Muscle layer of colon (tissue), 2 donors: ENCODE measurements at regions not wholly inside any gene's neighbourhood (a gene's known extent, or its start where the extent isn't known, plus 50 kb on each side); places are given as distances from the start of the nearest gene placed in this dataset.

ENCODE experiments used
- H3K27ac ChIP-seq: one replicate; pipeline ENCODE4 v1.7.0; 2013; ENCODE audit warnings: low read depth, mild to moderate bottlenecking, low read length, moderate library complexity
- H3K27me3 ChIP-seq, 2 donors: one replicate each; pipeline ENCODE4 v1.7.0; 2013; ENCODE audit warnings: low read length in 2 of 2, mild to moderate bottlenecking in 2 of 2; ENCODE audit not compliant: insufficient read depth in 2 of 2, control insufficient read depth in 1 of 2
- H3K36me3 ChIP-seq: one replicate; pipeline ENCODE4 v1.7.0; 2013; ENCODE audit warnings: mild to moderate bottlenecking, low read length; ENCODE audit not compliant: insufficient read depth
- H3K4me1 ChIP-seq: one replicate; pipeline ENCODE4 v1.7.0; 2013; ENCODE audit warnings: mild to moderate bottlenecking, low read length; ENCODE audit not compliant: insufficient read depth
- H3K4me3 ChIP-seq, 2 donors: one replicate each; pipeline ENCODE4 v1.7.0; 2013; ENCODE audit warnings: low read length in 2 of 2, low read depth in 1 of 2, mild to moderate bottlenecking in 1 of 2, moderate library complexity in 1 of 2
- H3K9ac ChIP-seq: one replicate; pipeline ENCODE4 v1.7.0; 2013; ENCODE audit warnings: low read length
- H3K9me3 ChIP-seq: one replicate; pipeline ENCODE4 v1.7.0; 2013; ENCODE audit warnings: mild to moderate bottlenecking, low read length
- donor health status: abdominal sarcoma.
- donor health status: Adenocarcinoma of cecum.

GRCh38 chr14:104361921-104362681 lies 217.5 kb upstream of the C14orf180 start:
- Histone ChIP-seq H3K27me3 (no peaks in the 10 kb centered on the region), H3K9me3 (no peaks in the 10 kb centered on the region), H3K27ac (no peak overlapping the region), H3K9ac (no peak overlapping the region), H3K4me3 (no peak overlapping the region), H3K4me1 (no peaks in the 10 kb centered on the region), H3K36me3 (no peaks in the 10 kb centered on the region)

DNA sequence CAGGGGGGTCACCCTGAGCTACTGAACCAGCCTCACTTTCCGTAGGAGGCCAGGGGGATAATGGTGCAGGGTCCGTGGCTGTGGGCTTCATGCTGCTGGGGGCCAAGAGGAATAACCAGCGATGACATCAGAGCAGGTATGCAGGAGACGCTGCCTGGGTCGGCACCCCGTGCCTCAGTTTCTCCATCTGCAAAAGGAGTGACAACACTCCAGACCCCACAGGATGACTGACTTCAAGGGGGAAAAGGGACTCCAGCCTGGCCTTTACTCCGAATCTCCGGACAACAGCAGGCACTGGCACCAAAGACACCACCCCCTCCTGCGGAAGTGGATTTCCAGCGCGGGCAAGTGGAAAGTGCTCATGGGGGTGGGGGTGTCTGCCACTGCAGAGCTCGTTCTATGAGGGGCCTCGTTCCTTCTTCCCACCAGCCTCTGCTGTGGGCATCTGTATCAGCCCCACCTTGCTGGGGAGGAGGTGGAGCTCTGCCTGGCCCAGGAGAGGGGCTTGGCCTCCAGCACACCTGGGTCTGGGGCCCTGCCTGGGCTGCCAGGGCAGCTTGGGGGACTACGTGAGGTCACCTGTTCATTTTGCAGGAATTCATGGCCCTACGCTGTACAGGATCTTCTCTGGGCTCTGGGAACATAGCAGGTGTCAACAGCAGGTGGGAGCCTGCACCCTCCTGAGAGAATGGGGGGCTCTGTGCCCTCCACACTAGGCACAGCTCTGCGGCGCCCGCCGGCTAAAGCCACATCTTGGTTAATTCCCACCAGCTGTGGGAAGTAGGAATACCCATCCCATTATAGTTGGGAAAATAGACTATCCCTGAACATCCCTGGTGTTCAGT lies 216.6 kb upstream of the C14orf180 start:
- Histone ChIP-seq H3K4me1 (no peaks in the 10 kb centered on the region), H3K36me3 (no peaks in the 10 kb centered on the region), H3K4me3 (no peak overlapping the region), H3K9ac (no peak overlapping the region), H3K27ac (no peak overlapping the region), H3K27me3 (no peaks in the 10 kb centered on the region), H3K9me3 (no peaks in the 10 kb centered on the region)

DNA sequence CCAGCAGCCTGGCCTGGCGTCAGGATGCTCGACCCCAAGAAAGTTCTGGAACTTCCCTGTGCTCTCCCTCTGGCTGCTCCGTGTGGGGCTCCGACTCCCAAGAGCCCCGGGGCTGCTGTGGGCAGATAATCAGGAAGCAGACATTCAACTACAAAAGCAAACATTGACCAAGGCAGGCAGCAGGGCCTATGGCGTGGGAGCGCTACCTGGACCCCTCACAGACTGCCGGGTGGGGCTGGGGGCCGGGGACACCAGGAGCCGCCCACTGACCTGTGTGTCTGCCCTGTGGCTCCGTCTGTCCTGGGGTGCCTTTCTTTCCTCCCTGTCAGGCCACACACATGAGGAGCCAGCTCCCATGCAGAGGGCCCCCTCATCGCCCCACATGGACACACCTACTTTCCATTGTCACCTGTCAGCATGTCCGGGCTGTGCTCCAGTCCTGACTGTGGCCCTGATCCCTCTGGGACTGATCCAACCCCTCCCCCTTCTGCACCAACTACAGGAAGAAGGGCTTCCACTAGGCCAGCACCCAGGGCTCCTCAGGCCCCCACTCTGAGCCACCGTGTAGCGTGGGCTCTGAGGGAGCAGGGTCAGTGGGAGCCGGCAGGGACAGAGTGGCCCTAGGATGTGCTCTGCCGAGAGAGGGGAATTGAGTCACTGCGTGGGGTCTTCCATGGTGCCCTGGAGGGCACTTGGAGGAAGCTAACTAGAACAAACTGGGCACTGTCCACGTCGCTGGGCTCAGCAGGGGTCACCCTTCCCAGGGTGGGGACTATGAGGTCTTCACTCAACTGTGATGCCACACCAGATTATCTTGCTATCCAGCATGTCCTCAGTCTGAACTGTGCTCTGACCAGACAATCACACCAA lies 215.4 kb upstream of the C14orf180 start:
- Histone ChIP-seq H3K9me3 (no peaks in the 10 kb centered on the region), H3K36me3 (no peaks in the 10 kb centered on the region), H3K4me1 (no peaks in the 10 kb centered on the region), H3K27me3 (no peaks in the 10 kb centered on the region), H3K4me3 (no peak overlapping the region), H3K27ac (no peak overlapping the region), H3K9ac (no peak overlapping the region)

DNA sequence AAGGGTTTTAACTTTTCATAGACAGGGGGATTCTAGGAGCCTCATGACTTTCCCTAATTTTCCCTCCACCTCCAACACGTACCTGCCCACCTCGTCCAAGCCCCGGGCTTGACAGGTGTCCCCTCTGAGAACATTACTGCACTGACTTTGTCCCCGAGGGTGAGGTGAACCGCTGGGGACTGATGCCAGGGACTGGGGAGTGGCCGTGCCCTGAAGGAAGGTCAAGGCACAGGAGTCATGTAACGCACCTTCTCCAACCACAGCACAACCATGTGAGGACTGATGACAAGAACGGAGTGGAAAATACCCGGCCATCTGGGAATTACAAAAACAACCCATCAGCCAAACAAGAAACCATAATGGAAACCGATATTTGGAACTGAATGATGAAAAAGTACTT lies 214.7 kb upstream of the C14orf180 start:
- H3K36me3 ChIP-seq = no peaks in the 10 kb centered on the region
- H3K4me1 ChIP-seq = no peaks in the 10 kb centered on the region
- no peaks in the 10 kb centered on the region for H3K9me3 ChIP-seq
- H3K4me3 ChIP-seq = no peak overlapping the region
- H3K9ac ChIP-seq = no peak overlapping the region
- no peaks in the 10 kb centered on the region for H3K27me3 ChIP-seq
- no peak overlapping the region for H3K27ac ChIP-seq

- Histone ChIP-seq H3K4me3 (no peak overlapping the region), H3K9ac (no peak overlapping the region), H3K36me3 (no peaks in the 10 kb centered on the region), H3K27me3 (no peaks in the 10 kb centered on the region), H3K4me1 (no peaks in the 10 kb centered on the region), H3K9me3 (no peaks in the 10 kb centered on the region), H3K27ac (no peak overlapping the region)
Observed at GRCh38 chr14:104366931-104367865, 212.4 kb upstream of the C14orf180 start.

DNA sequence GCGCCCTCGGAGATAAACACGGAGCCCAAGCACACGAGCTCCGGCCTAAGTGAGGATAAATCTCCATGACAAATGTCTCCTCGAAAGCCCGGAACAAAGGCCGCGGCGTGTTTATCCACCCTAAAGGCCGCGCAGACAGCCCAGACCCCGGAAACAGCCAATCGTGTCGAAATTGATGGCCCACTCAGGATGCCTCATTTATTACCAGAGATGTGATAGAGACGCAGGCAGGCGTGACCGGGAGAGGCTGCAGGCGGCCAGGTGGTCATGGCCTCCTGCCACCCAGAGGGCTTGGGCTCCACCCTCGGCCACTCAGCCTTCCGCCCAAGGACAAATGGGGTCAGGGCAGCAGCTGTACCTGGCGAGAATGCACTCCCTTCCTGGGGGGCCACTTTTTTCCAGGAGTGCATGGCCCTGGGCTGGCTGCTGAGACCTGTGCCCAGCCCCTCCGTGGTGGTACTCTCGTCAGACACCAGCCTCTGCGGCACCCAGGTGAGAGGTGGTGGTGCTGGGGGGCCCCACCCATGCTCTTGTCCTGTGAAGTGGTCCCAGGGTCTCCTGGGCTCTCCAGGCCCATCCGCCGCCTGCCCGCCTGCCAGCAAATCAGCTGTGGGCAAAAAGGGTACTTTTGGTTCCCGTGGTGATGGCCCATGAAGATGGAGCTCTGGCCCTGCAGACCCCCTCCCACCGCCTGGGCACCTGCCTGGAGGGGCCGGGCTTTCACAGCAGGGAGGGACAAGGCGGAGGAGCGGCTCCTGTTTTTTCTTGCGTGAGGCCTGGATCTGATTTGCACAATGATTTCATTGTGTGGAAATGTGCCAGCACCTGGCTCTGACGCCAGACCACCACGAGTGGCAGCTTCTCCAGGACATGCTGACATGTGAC lies 211.5 kb upstream of the C14orf180 start:
- Histone ChIP-seq H3K9ac (no peak overlapping the region), H3K36me3 (no peaks in the 10 kb centered on the region), H3K9me3 (no peaks in the 10 kb centered on the region), H3K4me1 (no peaks in the 10 kb centered on the region), H3K27me3 (no peaks in the 10 kb centered on the region), H3K4me3 (no peak overlapping the region), H3K27ac (no peak overlapping the region)

- Histone ChIP-seq H3K36me3 (no peaks in the 10 kb centered on the region), H3K27ac (no peak overlapping the region), H3K9ac (no peak overlapping the region), H3K4me1 (no peaks in the 10 kb centered on the region), H3K9me3 (no peaks in the 10 kb centered on the region), H3K27me3 (no peaks in the 10 kb centered on the region), H3K4me3 (no peak overlapping the region)
Observed at GRCh38 chr14:104368751-104369100, 210.8 kb upstream of the C14orf180 start.

- Histone ChIP-seq H3K4me1 (no peaks in the 10 kb centered on the region), H3K36me3 (no peaks in the 10 kb centered on the region), H3K27me3 (no peaks in the 10 kb centered on the region), H3K27ac (no peak overlapping the region), H3K9me3 (no peaks in the 10 kb centered on the region), H3K9ac (no peak overlapping the region), H3K4me3 (no peak overlapping the region)
Observed at GRCh38 chr14:104369208-104369607, 210.4 kb upstream of the C14orf180 start.

DNA sequence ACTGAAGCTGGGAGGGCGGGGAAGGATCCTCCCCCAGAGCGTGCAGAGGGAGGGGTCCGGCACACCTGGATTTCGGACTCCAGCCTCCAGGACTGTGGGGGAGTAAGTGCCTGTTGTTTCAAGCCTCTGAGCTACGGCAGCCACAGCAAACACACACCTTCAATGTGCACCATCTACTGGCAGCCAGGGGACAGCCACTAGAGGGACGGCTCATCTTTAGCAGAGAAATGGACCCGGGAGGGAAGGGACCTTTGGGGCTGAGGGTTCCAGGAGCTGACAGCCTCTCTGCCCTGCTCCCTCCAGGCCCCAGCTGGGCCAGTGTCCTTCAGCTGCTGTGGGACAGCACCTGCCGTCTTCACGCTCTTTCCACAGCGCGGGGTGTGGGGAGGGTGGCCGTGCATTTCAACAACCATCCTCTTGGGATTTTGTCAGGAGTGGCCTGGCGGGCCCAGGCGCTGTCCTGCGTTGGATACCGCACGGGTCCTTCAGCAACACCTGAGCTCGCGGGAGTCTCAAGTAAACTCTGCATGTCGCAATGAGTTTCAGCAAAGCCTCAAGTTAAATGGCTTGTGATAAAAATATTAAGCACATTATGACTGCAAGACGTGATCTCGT lies 209.2 kb upstream of the C14orf180 start:
- Histone ChIP-seq H3K4me1 (no peaks in the 10 kb centered on the region), H3K9ac (no peak overlapping the region), H3K27ac (no peak overlapping the region), H3K4me3 (no peak overlapping the region), H3K36me3 (no peaks in the 10 kb centered on the region), H3K9me3 (no peaks in the 10 kb centered on the region), H3K27me3 (no peaks in the 10 kb centered on the region)

- Histone ChIP-seq H3K27ac (no peak overlapping the region), H3K27me3 (no peaks in the 10 kb centered on the region), H3K9me3 (no peaks in the 10 kb centered on the region), H3K4me1 (no peaks in the 10 kb centered on the region), H3K9ac (no peak overlapping the region), H3K4me3 (no peak overlapping the region), H3K36me3 (no peaks in the 10 kb centered on the region)
Observed at GRCh38 chr14:104371031-104371430, 208.5 kb upstream of the C14orf180 start.
